Liver (tissue), 8 donors: ENCODE measurements at regions not wholly inside any gene's neighbourhood (a gene's known extent, or its start where the extent isn't known, plus 50 kb on each side); places are given as distances from the start of the nearest gene placed in this dataset.
A peak's percentile ranks its signal among the peaks of the same experiment; 100 is the strongest.

Experiments
- DNase-seq: peaks from one replicate; pipeline ENCODE4 v3.0.0-alpha.2; 2017; ENCODE audit warnings: low spot score
- H3K27ac ChIP-seq, 2 donors: one replicate each; pipeline ENCODE4 v1.7.0; 2013; ENCODE audit warnings: inconsistent platforms in 2 of 2, low read length in 2 of 2, control low read depth in 1 of 2, low read depth in 1 of 2, mild to moderate bottlenecking in 1 of 2
- H3K27me3 ChIP-seq, 4 donors: one replicate each; pipeline versions ENCODE4 v1.6.1 to v1.7.0; 2013; ENCODE audit warnings: low read length in 3 of 4, inconsistent platforms in 1 of 4, mild to moderate bottlenecking in 1 of 4, moderate library complexity in 1 of 4; ENCODE audit not compliant: control insufficient read depth in 4 of 4, insufficient read depth in 4 of 4
- H3K36me3 ChIP-seq, 4 donors: one replicate each; pipeline versions ENCODE4 v1.6.1 to v1.7.0; 2013; ENCODE audit warnings: low read length in 3 of 4, mild to moderate bottlenecking in 3 of 4, low read depth in 1 of 4, moderate library complexity in 1 of 4; ENCODE audit not compliant: control insufficient read depth in 4 of 4, insufficient read depth in 3 of 4
- H3K4me1 ChIP-seq, 4 donors: one replicate each; pipeline versions ENCODE4 v1.6.1 to v1.7.0; 2013; ENCODE audit warnings: low read length in 3 of 4, mild to moderate bottlenecking in 3 of 4, moderate library complexity in 1 of 4; ENCODE audit not compliant: control insufficient read depth in 4 of 4, insufficient read depth in 4 of 4
- H3K4me3 ChIP-seq, 3 donors: one replicate each; pipeline versions ENCODE4 v1.6.1 to v1.7.0; 2013; ENCODE audit warnings: low read length in 3 of 3, control low read depth in 1 of 3, low read depth in 1 of 3, mild to moderate bottlenecking in 1 of 3
- H3K9ac ChIP-seq, 2 donors: one replicate each; pipeline ENCODE4 v1.7.0; 2013; ENCODE audit warnings: low read length in 2 of 2, mild to moderate bottlenecking in 2 of 2, moderate library complexity in 2 of 2, control low read depth in 1 of 2, low read depth in 1 of 2
- H3K9me3 ChIP-seq, 4 donors: one replicate each; pipeline versions ENCODE4 v1.6.1 to v1.7.0; 2013; ENCODE audit warnings: low read length in 3 of 4; ENCODE audit not compliant: control insufficient read depth in 4 of 4
- ATF3 ChIP-seq: IDR thresholded peaks from 2 replicates; pipeline ENCODE4 v1.6.1; 2016; ENCODE audit warnings: antibody characterized with exemption
- CTCF ChIP-seq: fragments of 150-350 bp; IDR thresholded peaks from 2 replicates; pipeline ENCODE4 v1.5.1; 2017; ENCODE audit warnings: improper control_type of control experiment, low read depth, low read length; ENCODE audit not compliant: missing input control
- EGR1 ChIP-seq, 2 donors: IDR thresholded peaks; 2 replicates each; pipeline ENCODE4 v1.6.1; 2016 to 2018; ENCODE audit warnings: antibody characterized with exemption in 2 of 2, low read depth in 2 of 2
- FOXA1 ChIP-seq: IDR thresholded peaks from 2 replicates; pipeline ENCODE4 v1.6.1; 2016; ENCODE audit warnings: antibody characterized with exemption
- FOXA2 ChIP-seq: IDR thresholded peaks from 2 replicates; pipeline ENCODE4 v1.6.1; 2016; ENCODE audit warnings: antibody characterized with exemption
- HNF4A ChIP-seq, 2 donors: conservative IDR thresholded peaks; 2 replicates each; pipeline ENCODE4 v1.6.1; 2016; ENCODE audit warnings: antibody characterized with exemption in 2 of 2, mild to moderate bottlenecking in 2 of 2
- HNF4G ChIP-seq: IDR thresholded peaks from 2 replicates; pipeline ENCODE4 v1.6.1; 2016; ENCODE audit warnings: antibody characterized with exemption
- JUND ChIP-seq, 2 donors: IDR thresholded peaks; 2 replicates each; pipeline ENCODE4 v1.6.1; 2016; ENCODE audit warnings: antibody characterized with exemption in 2 of 2
- MAX ChIP-seq: IDR thresholded peaks from 2 replicates; pipeline ENCODE4 v1.6.1; 2016; ENCODE audit warnings: antibody characterized with exemption
- NR2F2 ChIP-seq: IDR thresholded peaks from 2 replicates; pipeline ENCODE4 v1.6.1; 2016; ENCODE audit warnings: antibody characterized with exemption
- RAD21 ChIP-seq, 2 donors: IDR thresholded peaks; 2 replicates each; pipeline ENCODE4 v1.6.1; 2016; ENCODE audit warnings: antibody characterized with exemption in 2 of 2, mild to moderate bottlenecking in 2 of 2
- REST ChIP-seq: IDR thresholded peaks from 2 replicates; pipeline ENCODE4 v1.6.1; 2016; ENCODE audit warnings: antibody characterized with exemption, mild to moderate bottlenecking
- RXRA ChIP-seq, 2 donors: IDR thresholded peaks; 2 replicates each; pipeline ENCODE4 v1.6.1; 2017 to 2018; ENCODE audit warnings: antibody characterized with exemption in 2 of 2, mild to moderate bottlenecking in 1 of 2
- SP1 ChIP-seq: IDR thresholded peaks from 2 replicates; pipeline ENCODE4 v1.6.1; 2018; ENCODE audit warnings: antibody characterized with exemption, mild to moderate bottlenecking
- TAF1 ChIP-seq: conservative IDR thresholded peaks from 2 replicates; pipeline ENCODE4 v1.6.1; 2016; ENCODE audit warnings: antibody characterized with exemption, mild to moderate bottlenecking
- YY1 ChIP-seq: IDR thresholded peaks from 2 replicates; pipeline ENCODE4 v1.6.1; 2016; ENCODE audit warnings: antibody characterized with exemption, mild to moderate bottlenecking
- WGBS: extraction: QIAGEN DNeasy Blood & Tissue Kit; methylation state at CpG from one replicate; pipeline ENCODE4 v1.1.7; 2013; 5-methylcytosine and 5-hydroxymethylcytosine counted together
- TF ChIP-seq, protein P1 (sequence below): IDR thresholded peaks from 2 replicates; pipeline ENCODE4 v1.6.1; 2016; ENCODE audit warnings: antibody characterized with exemption
- donor health status: healthy.
- donor health status: healthy.
- donor health status: healthy.
- donor health status: healthy.
- donor health status: healthy.

DNA sequence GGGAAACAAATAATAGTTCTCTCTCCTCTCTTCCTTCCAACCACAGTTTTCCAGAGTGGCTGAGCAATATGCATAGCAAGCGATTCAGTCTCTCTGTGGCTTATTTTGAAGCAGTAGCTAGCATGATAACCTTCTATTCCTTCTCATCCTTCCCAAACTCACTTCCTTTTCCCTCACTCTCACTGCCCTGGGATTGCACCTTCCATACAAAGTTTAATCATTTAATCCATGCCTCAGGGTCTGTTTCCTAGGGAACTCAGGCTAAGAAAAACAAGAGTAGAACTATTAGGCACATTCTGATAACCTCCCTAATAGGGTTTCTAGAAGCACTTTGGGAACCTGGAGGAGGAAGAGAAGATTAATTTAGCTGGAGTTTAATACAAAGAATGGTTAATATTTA, 97.7 kb upstream of the S1PR1 start:
- peaks cover 2 to 29% (median 23%) of the 10 kb centered on the region in 4 donors for H3K4me1 ChIP-seq
- 85% methylated on average over 1 of the region's 1 CpG for WGBS
- H3K27ac ChIP-seq = no peak overlapping the region

GRCh38 chr1:101137144-101138126, 99.4 kb upstream of the S1PR1 start:
- no peak overlapping the region for H3K9ac ChIP-seq
- no peaks in the 10 kb centered on the region for H3K36me3 ChIP-seq
- H3K4me1 ChIP-seq = peaks cover 2 to 29% (median 23%) of the 10 kb centered on the region in 4 donors
- H3K27me3 ChIP-seq = no peaks in the 10 kb centered on the region
- no peaks in the 10 kb centered on the region for H3K9me3 ChIP-seq
- H3K4me3 ChIP-seq = no peak overlapping the region
- H3K27ac ChIP-seq = peak overlapping the region; percentile 52 to 61
- 19% methylated on average over 5 of the region's 5 CpGs for WGBS
- DNase-seq = no peak
- TF ChIP-seq HNF4A (conservative IDR thresholded peaks at IDR 0.05) = peak; percentile 72 to 81
- peak; percentile 54 for TF ChIP-seq HNF4G
- peak in 1 of 2 donors; percentile 21 for TF ChIP-seq JUND (IDR thresholded peaks at IDR 0.05)
- peak; percentile 59 for TF ChIP-seq SP1
- peak; percentile 67 for TF ChIP-seq YY1
- TF ChIP-seq MAX = no peak
- TF ChIP-seq CTCF = no peak
- no peak for TF ChIP-seq FOXA1
- TF ChIP-seq FOXA2 = no peak
- TF ChIP-seq TAF1 = no peak
- TF ChIP-seq, protein P1, sequence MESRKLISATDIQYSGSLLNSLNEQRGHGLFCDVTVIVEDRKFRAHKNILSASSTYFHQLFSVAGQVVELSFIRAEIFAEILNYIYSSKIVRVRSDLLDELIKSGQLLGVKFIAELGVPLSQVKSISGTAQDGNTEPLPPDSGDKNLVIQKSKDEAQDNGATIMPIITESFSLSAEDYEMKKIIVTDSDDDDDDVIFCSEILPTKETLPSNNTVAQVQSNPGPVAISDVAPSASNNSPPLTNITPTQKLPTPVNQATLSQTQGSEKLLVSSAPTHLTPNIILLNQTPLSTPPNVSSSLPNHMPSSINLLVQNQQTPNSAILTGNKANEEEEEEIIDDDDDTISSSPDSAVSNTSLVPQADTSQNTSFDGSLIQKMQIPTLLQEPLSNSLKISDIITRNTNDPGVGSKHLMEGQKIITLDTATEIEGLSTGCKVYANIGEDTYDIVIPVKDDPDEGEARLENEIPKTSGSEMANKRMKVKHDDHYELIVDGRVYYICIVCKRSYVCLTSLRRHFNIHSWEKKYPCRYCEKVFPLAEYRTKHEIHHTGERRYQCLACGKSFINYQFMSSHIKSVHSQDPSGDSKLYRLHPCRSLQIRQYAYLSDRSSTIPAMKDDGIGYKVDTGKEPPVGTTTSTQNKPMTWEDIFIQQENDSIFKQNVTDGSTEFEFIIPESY = no peak
- TF ChIP-seq ATF3 = no peak
- TF ChIP-seq RXRA (IDR thresholded peaks at IDR 0.05) = peak; percentile 16 to 47

More for the DNA sequence above, 97.7 kb upstream of the S1PR1 start:
- no peaks in the 10 kb centered on the region for H3K9me3 ChIP-seq
- no peak for DNase-seq
- H3K4me3 ChIP-seq = no peak overlapping the region
- TF ChIP-seq RAD21 (IDR thresholded peaks at IDR 0.05) = peak in 1 of 2 donors; percentile 10
- TF ChIP-seq FOXA1 = no peak
- TF ChIP-seq NR2F2 = peak; percentile 34
- no peak for TF ChIP-seq TAF1
- no peak for TF ChIP-seq EGR1 (IDR thresholded peaks at IDR 0.05; ENCODE audit: low read depth in 2 of 2)
- TF ChIP-seq REST = no peak
- TF ChIP-seq YY1 = no peak
- no peak overlapping the region for H3K9ac ChIP-seq
- no peaks in the 10 kb centered on the region for H3K27me3 ChIP-seq
- no peaks in the 10 kb centered on the region for H3K36me3 ChIP-seq
